ENCODE measurements at regions not wholly inside any gene's neighbourhood (a gene's known extent, or its start where the extent isn't known, plus 50 kb on each side); places are given as distances from the start of the nearest gene placed in this dataset.

DNA sequence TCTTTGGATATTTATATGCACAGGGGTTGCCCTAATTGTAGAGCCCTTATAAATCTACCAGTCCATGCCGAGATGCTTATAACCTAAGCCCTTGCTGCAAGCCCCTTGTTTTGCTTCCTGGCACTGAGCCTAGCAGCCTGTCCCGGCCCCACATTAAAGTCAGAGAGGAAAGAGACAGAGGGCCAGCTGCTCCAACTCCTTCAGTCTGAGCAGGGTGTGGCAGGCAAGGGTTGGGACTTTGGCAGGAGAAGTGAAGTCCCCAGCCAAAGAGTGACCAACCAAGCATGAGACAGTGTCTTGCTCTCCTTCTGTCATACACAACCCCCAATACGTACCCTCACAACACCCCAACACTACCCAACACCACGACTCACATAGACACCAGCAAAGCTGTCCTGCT, 54.7 kb upstream of the FZD7 start:
- Histone ChIP-seq H2AFZ (ENCODE audit: low read depth, low read length) (no peak overlapping the region), H3K79me2 (ENCODE audit: control insufficient read depth, insufficient read depth, low read length) (no peaks in the 10 kb centered on the region), H3K9me3 (replicated peaks; ENCODE audit: control insufficient read depth, insufficient read depth, low read depth, low read length) (no peaks in the 10 kb centered on the region), H4K20me1 (replicated peaks; ENCODE audit: control insufficient read depth, insufficient read depth, low read length) (no peaks in the 10 kb centered on the region), H3K9ac (ENCODE audit: insufficient read depth in 1 of 2, low read depth in 2 of 2, low read length in 2 of 2) (no peak overlapping the region), H3K36me3 (ENCODE audit: control insufficient read depth, insufficient read depth, low read length) (no peaks in the 10 kb centered on the region), H3K4me1 (replicated peaks in 1 of 2; ENCODE audit: control insufficient read depth in 2 of 2, insufficient read depth in 2 of 2, low read length in 2 of 2) (no peaks in the 10 kb centered on the region; a peak in 1 of 5 replicates), H3K27me3 (ENCODE audit: control insufficient read depth in 2 of 2, insufficient read depth in 2 of 2, low read length in 2 of 2) (peaks cover 12 to 24% of the 10 kb centered on the region in 2 experiments), H3K9me1 (ENCODE audit: control insufficient read depth, insufficient read depth, low read length) (no peaks in the 10 kb centered on the region), H3K4me3 (no peak overlapping the region), H3K4me2 (ENCODE audit: insufficient read depth, low read length) (no peak overlapping the region), H3K27ac (ENCODE audit: extremely low read depth, low read depth, low read length) (no peak overlapping the region)
- POLR2A ChIA-PET: interaction anchor here (0.7 kb wide), 1 partner anchor 85 kb away, joined by 3 read pairs; no protein-coding TSS in a partner anchor
- no peak for FAIRE-seq
- 0% methylated on average over 4 of the region's 4 CpGs for WGBS (ENCODE audit: insufficient coverage, low coverage, missing lambda C conversion rate)
- no TSS peak for BruUV-seq (replicated peaks)
- no peak for DNase-seq (ENCODE audit: extremely low read depth in 1 of 4, low spot score in 3 of 4)
- intact Hi-C loops (cut with micrococcal nuclease) (no loop called here), in situ Hi-C loops (cut with MboI) (no loop called here)
- CTCF ChIA-PET (ENCODE audit: low intra/inter-chr PET ratio): interaction anchor here (0.6 kb wide), 1 partner anchor 123 kb away, joined by 3 read pairs; no protein-coding TSS in a partner anchor
- ATAC-seq: no peak
- TF ChIP-seq, protein P1, sequence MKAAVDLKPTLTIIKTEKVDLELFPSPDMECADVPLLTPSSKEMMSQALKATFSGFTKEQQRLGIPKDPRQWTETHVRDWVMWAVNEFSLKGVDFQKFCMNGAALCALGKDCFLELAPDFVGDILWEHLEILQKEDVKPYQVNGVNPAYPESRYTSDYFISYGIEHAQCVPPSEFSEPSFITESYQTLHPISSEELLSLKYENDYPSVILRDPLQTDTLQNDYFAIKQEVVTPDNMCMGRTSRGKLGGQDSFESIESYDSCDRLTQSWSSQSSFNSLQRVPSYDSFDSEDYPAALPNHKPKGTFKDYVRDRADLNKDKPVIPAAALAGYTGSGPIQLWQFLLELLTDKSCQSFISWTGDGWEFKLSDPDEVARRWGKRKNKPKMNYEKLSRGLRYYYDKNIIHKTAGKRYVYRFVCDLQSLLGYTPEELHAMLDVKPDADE (conservative IDR thresholded peaks at IDR 0.05; ENCODE audit: control insufficient read depth, low read depth, low read length): no peak
- TF ChIP-seq HLTF (IDR thresholded peaks at IDR 0.05) (no peak), ARID1B (IDR thresholded peaks at IDR 0.05) (no peak), ZSCAN32 (CRISPR knock-in tag; IDR thresholded peaks at IDR 0.05) (no peak)
- TF ChIP-seq, protein P2, sequence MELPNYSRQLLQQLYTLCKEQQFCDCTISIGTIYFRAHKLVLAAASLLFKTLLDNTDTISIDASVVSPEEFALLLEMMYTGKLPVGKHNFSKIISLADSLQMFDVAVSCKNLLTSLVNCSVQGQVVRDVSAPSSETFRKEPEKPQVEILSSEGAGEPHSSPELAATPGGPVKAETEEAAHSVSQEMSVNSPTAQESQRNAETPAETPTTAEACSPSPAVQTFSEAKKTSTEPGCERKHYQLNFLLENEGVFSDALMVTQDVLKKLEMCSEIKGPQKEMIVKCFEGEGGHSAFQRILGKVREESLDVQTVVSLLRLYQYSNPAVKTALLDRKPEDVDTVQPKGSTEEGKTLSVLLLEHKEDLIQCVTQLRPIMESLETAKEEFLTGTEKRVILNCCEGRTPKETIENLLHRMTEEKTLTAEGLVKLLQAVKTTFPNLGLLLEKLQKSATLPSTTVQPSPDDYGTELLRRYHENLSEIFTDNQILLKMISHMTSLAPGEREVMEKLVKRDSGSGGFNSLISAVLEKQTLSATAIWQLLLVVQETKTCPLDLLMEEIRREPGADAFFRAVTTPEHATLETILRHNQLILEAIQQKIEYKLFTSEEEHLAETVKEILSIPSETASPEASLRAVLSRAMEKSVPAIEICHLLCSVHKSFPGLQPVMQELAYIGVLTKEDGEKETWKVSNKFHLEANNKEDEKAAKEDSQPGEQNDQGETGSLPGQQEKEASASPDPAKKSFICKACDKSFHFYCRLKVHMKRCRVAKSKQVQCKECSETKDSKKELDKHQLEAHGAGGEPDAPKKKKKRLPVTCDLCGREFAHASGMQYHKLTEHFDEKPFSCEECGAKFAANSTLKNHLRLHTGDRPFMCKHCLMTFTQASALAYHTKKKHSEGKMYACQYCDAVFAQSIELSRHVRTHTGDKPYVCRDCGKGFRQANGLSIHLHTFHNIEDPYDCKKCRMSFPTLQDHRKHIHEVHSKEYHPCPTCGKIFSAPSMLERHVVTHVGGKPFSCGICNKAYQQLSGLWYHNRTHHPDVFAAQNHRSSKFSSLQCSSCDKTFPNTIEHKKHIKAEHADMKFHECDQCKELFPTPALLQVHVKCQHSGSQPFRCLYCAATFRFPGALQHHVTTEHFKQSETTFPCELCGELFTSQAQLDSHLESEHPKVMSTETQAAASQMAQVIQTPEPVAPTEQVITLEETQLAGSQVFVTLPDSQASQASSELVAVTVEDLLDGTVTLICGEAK (IDR thresholded peaks at IDR 0.05): no peak
- TF ChIP-seq, protein P2 (CRISPR knock-in tag; IDR thresholded peaks at IDR 0.05): no peak
- TF ChIP-seq, protein P3, sequence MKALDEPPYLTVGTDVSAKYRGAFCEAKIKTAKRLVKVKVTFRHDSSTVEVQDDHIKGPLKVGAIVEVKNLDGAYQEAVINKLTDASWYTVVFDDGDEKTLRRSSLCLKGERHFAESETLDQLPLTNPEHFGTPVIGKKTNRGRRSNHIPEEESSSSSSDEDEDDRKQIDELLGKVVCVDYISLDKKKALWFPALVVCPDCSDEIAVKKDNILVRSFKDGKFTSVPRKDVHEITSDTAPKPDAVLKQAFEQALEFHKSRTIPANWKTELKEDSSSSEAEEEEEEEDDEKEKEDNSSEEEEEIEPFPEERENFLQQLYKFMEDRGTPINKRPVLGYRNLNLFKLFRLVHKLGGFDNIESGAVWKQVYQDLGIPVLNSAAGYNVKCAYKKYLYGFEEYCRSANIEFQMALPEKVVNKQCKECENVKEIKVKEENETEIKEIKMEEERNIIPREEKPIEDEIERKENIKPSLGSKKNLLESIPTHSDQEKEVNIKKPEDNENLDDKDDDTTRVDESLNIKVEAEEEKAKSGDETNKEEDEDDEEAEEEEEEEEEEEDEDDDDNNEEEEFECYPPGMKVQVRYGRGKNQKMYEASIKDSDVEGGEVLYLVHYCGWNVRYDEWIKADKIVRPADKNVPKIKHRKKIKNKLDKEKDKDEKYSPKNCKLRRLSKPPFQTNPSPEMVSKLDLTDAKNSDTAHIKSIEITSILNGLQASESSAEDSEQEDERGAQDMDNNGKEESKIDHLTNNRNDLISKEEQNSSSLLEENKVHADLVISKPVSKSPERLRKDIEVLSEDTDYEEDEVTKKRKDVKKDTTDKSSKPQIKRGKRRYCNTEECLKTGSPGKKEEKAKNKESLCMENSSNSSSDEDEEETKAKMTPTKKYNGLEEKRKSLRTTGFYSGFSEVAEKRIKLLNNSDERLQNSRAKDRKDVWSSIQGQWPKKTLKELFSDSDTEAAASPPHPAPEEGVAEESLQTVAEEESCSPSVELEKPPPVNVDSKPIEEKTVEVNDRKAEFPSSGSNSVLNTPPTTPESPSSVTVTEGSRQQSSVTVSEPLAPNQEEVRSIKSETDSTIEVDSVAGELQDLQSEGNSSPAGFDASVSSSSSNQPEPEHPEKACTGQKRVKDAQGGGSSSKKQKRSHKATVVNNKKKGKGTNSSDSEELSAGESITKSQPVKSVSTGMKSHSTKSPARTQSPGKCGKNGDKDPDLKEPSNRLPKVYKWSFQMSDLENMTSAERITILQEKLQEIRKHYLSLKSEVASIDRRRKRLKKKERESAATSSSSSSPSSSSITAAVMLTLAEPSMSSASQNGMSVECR (CRISPR knock-in tag; IDR thresholded peaks at IDR 0.05): no peak

Data from K562 (cell line).